ENCODE measurements at regions not wholly inside any gene's neighbourhood (a gene's known extent, or its start where the extent isn't known, plus 50 kb on each side); places are given as distances from the start of the nearest gene placed in this dataset.

- FAIRE-seq = no peak
- no peak for ATAC-seq
- Histone ChIP-seq H3K9me3 (no peaks in the 10 kb centered on the region), H3K36me3 (no peaks in the 10 kb centered on the region), H3K4me1 (no peaks in the 10 kb centered on the region), H3K27ac (no peak overlapping the region), H3K27me3 (no peaks in the 10 kb centered on the region), H3K4me3 (no peak overlapping the region)
- WGBS, 2 donors = 47 to 66% methylated on average over 7 of the region's 7 CpGs
- TF ChIP-seq, protein P1, sequence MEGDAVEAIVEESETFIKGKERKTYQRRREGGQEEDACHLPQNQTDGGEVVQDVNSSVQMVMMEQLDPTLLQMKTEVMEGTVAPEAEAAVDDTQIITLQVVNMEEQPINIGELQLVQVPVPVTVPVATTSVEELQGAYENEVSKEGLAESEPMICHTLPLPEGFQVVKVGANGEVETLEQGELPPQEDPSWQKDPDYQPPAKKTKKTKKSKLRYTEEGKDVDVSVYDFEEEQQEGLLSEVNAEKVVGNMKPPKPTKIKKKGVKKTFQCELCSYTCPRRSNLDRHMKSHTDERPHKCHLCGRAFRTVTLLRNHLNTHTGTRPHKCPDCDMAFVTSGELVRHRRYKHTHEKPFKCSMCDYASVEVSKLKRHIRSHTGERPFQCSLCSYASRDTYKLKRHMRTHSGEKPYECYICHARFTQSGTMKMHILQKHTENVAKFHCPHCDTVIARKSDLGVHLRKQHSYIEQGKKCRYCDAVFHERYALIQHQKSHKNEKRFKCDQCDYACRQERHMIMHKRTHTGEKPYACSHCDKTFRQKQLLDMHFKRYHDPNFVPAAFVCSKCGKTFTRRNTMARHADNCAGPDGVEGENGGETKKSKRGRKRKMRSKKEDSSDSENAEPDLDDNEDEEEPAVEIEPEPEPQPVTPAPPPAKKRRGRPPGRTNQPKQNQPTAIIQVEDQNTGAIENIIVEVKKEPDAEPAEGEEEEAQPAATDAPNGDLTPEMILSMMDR (IDR thresholded peaks at IDR 0.05) = no peak
- intact Hi-C loops (cut with DNase I) = no loop called here
- DNase-seq = no peak
These were observed 98.0 kb downstream of the HRH4 start for GRCh38 chr18:24558403-24558802.

- DNase-seq = no peak
- Histone ChIP-seq H3K4me3 (no peak overlapping the region), H3K27ac (no peak overlapping the region), H3K4me1 (no peaks in the 10 kb centered on the region), H3K9me3 (no peaks in the 10 kb centered on the region), H3K36me3 (no peaks in the 10 kb centered on the region), H3K27me3 (no peaks in the 10 kb centered on the region)
- TF ChIP-seq, protein P1 (IDR thresholded peaks at IDR 0.05) = no peak
- FAIRE-seq = no peak
- intact Hi-C loops (cut with DNase I) = no loop called here
- no peak for ATAC-seq
- 32 to 41% methylated on average over 4 of the region's 4 CpGs for WGBS, 2 donors
These were observed 99.1 kb downstream of the HRH4 start for GRCh38 chr18:24559526-24559925.

DNA sequence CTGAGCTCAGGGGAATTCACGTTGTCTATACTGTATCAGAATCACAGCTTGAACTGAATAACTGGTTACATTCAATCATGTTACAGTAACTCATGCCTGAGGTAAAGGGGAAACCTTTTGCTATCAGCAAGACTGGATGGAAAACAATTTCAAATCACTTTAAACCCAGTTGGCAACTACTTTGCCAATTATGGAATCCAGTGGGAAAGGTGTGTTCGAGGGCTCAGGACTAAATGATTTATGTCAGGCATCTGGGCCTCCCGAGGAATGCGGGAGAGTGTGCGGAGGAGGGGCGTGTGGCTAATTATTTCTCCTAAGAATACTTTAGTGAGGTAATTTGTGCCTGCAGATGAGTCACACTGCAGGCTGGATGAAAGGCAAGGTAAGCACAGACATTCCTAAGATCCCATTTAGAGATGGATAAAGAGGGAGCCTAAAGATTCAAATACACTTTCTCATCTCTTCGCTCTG lies 100.1 kb downstream of the HRH4 start:
- intact Hi-C loops (cut with DNase I) = no loop called here
- ATAC-seq = no peak

GRCh38 chr18:24561369-24561965 lies 101.0 kb downstream of the HRH4 start:
- Histone ChIP-seq H3K27ac (no peak overlapping the region), H3K9me3 (no peaks in the 10 kb centered on the region), H3K4me3 (no peak overlapping the region), H3K4me1 (no peaks in the 10 kb centered on the region), H3K36me3 (no peaks in the 10 kb centered on the region), H3K27me3 (no peaks in the 10 kb centered on the region)
- 64 to 86% methylated on average over 8 of the region's 8 CpGs for WGBS, 2 donors
- intact Hi-C loops (cut with DNase I) = no loop called here
- ATAC-seq = no peak
- TF ChIP-seq, protein P1 (IDR thresholded peaks at IDR 0.05) = no peak
- FAIRE-seq = no peak
- no peak for DNase-seq

More for the DNA sequence above, 100.1 kb downstream of the HRH4 start:
- Histone ChIP-seq H3K9me3 (no peaks in the 10 kb centered on the region), H3K4me3 (no peak overlapping the region), H3K27ac (no peak overlapping the region), H3K36me3 (no peaks in the 10 kb centered on the region), H3K4me1 (no peaks in the 10 kb centered on the region), H3K27me3 (no peaks in the 10 kb centered on the region)
- FAIRE-seq = no peak
- DNase-seq = no peak
- 16 to 23% methylated on average over 7 of the region's 7 CpGs for WGBS, 2 donors
- TF ChIP-seq, protein P1 (IDR thresholded peaks at IDR 0.05) = no peak

DNA sequence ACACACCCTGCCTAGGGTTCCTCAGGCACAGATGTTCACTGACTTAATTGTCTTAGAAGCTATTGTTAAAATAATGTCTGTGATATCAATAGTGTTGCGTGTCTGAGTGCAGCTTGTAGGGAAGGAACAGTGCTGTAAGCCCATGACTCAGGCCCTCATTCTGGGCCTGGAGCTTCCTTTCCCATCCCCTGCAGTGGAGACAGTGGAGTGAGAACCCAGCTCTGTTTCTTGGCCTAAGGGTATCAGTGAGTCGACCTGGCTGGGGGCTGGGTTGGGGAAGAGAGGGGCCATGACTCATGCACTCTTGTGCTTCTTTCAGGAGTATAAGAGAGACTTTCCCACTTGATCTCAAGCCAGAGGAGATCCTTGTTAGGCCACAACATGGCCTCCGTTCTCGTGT lies 106.8 kb downstream of the HRH4 start:
- Histone ChIP-seq H3K4me3 (no peak overlapping the region), H3K9me3 (no peaks in the 10 kb centered on the region), H3K36me3 (no peaks in the 10 kb centered on the region), H3K4me1 (no peaks in the 10 kb centered on the region), H3K27ac (no peak overlapping the region), H3K27me3 (no peaks in the 10 kb centered on the region)
- intact Hi-C loops (cut with DNase I) = no loop called here
- FAIRE-seq (no peak), DNase-seq (no peak), ATAC-seq (no peak)
- WGBS, 2 donors = 73 to 80% methylated on average over 4 of the region's 4 CpGs
- TF ChIP-seq, protein P1 (IDR thresholded peaks at IDR 0.05) = no peak
